T-cell (primary cell): ENCODE measurements at regions not wholly inside any gene's neighbourhood (a gene's known extent, or its start where the extent isn't known, plus 50 kb on each side); places are given as distances from the start of the nearest gene placed in this dataset.

Source experiments
- ATAC-seq, 4 experiments: fragments of 200-7000 bp in 3 of 4; fragments of 150-1000 bp in 1 of 4; cut with Tn5 transposase; replicated peaks in 1 of 4; 1 replicate in 3 of 4; 2 replicates in 1 of 4; pipeline ENCODE4 v1.10.0; 2021; ENCODE audit warnings: moderate library complexity in 3 of 4, mild to moderate bottlenecking in 2 of 4, moderate number of reproducible peaks in 1 of 4
- CTCF ChIA-PET, 2 donors: fragments of 300-600 bp; sonication (Branson Sonifier 250); formaldehyde crosslinking; loops; one replicate each; lab custom pipeline; 2022; ENCODE audit warnings: antibody characterized with exemption in 2 of 2; lab: Charles Lee
- POLR2A ChIA-PET, 2 donors: fragments of 300-600 bp; sonication (Branson Sonifier 250); formaldehyde crosslinking; loops; one replicate each; lab custom pipeline; 2022; ENCODE audit warnings: antibody characterized with exemption in 2 of 2; lab: Charles Lee
- DNase-seq, 35 experiments: peaks; one replicate each; pipeline versions ENCODE4 v3.0.0 to v3.0.0-alpha.2; 2013 to 2023
- H3K27ac ChIP-seq: one replicate; pipeline ENCODE4 v1.5.1; 2013; ENCODE audit warnings: low read length
- H3K27me3 ChIP-seq, 2 experiments: replicated peaks in 1 of 2; 1 replicate in 1 of 2; 2 replicates in 1 of 2; pipeline versions ENCODE4 v1.6.1 to v1.7.0; 2013; ENCODE audit warnings: low read length in 1 of 2, mixed read lengths in 1 of 2; ENCODE audit not compliant: control insufficient read depth in 2 of 2, insufficient read depth in 2 of 2; ENCODE audit errors: extremely low read depth in 1 of 2
- H3K36me3 ChIP-seq, 2 donors: 1 replicate in 1 of 2; 2 replicates in 1 of 2; pipeline versions ENCODE4 v1.6.1 to v1.7.0; 2013; ENCODE audit warnings: low read length in 1 of 2; ENCODE audit not compliant: control insufficient read depth in 2 of 2, insufficient read depth in 1 of 2; ENCODE audit errors: extremely low read depth in 1 of 2
- H3K4me1 ChIP-seq, 2 experiments: 1 replicate in 1 of 2; 2 replicates in 1 of 2; pipeline versions ENCODE4 v1.6.1 to v1.7.0; 2013; ENCODE audit warnings: low read length in 2 of 2, mixed read lengths in 1 of 2; ENCODE audit not compliant: insufficient read depth in 2 of 2, control insufficient read depth in 1 of 2; ENCODE audit errors: extremely low read depth in 1 of 2
- H3K4me3 ChIP-seq, 2 donors: 1 replicate in 1 of 2; 2 replicates in 1 of 2; pipeline versions ENCODE4 v1.5.1 to v1.7.0; 2013; ENCODE audit warnings: mild to moderate bottlenecking in 2 of 2, low read length in 1 of 2, moderate library complexity in 1 of 2; ENCODE audit not compliant: control insufficient read depth in 1 of 2; ENCODE audit errors: extremely low read depth in 1 of 2
- H3K9me3 ChIP-seq: 2 replicates; pipeline ENCODE4 v1.7.0; 2013
- H3K27ac Mint-ChIP-seq, 2 donors: one replicate each; pipeline ENCODE4 v1.8.0; 2020 to 2021; ENCODE audit warnings: mild to moderate bottlenecking in 2 of 2, mixed read lengths in 2 of 2
- H3K27me3 Mint-ChIP-seq, 2 donors: one replicate each; pipeline ENCODE4 v1.8.0; 2021 to 2022; ENCODE audit warnings: mixed read lengths in 2 of 2
- H3K36me3 Mint-ChIP-seq: one replicate; pipeline ENCODE4 v1.8.0; 2021; ENCODE audit warnings: mixed read lengths
- H3K4me1 Mint-ChIP-seq, 3 donors: one replicate each; pipeline ENCODE4 v1.8.0; 2020 to 2022; ENCODE audit warnings: mixed read lengths in 3 of 3, mild to moderate bottlenecking in 1 of 3
- H3K4me3 Mint-ChIP-seq, 3 donors: one replicate each; pipeline ENCODE4 v1.8.0; 2020 to 2022; ENCODE audit warnings: mild to moderate bottlenecking in 3 of 3, mixed read lengths in 3 of 3, moderate library complexity in 3 of 3
- H3K9me3 Mint-ChIP-seq, 3 donors: one replicate each; pipeline ENCODE4 v1.8.0; 2020 to 2022; ENCODE audit warnings: mixed read lengths in 3 of 3
- WGBS: methylation state at CpG from one replicate; pipeline ENCODE4 v1.1.5; 2013; ENCODE audit warnings: missing lambda C conversion rate; ENCODE audit not compliant: insufficient coverage; 5-methylcytosine and 5-hydroxymethylcytosine counted together

DNA sequence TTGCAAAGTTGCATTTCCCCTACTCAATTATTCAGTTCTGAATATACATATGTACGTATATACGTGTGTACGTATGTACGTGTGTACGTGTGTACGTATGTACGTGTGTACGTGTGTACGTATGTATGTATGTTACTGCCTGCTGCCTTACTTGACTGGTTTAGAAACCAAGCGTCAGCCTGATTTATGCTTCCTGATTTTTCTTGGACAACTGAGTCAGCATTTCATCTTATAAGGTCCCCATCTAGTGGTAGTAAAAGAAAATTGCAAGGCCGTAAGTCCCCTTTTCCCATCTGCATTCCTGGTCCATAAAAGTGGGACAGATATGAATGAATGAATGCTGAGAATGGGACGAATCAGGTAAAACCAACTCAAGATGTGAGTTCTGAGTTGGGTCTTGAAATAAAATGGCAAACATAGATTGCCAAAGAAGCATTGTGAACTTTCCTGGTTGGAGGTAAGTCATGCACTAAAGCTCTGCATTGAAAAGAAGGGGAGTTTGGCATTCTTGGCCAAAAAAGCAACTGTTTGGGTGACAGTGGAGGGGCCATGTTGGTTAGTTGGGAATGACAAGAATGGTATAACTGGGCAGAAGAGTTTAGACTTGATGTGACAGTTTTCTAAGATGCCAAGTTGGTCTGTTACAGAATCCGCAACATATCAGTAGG, 76.4 kb upstream of the DNAH14 start:
- ChIA-PET POLR2A (no interaction called here), CTCF (interaction anchor here (1.3 to 3.5 kb wide), 2 partner anchors 339 to 340 kb away, joined by 3 to 16 read pairs; no protein-coding TSS in a partner anchor)
- H3K9me3 ChIP-seq, result no peaks in the 10 kb centered on the region
- Mint-ChIP-seq H3K36me3 (no peaks in the 10 kb centered on the region), H3K27me3 (peaks cover 3 to 4% of the 10 kb centered on the region in 2 donors), H3K27ac (no peak overlapping the region), H3K9me3 (no peaks in the 10 kb centered on the region), H3K4me1 (no peaks in the 10 kb centered on the region), H3K4me3 (no peak overlapping the region)
- DNase-seq, result no peak
- H3K4me3 ChIP-seq, result no peak overlapping the region
- H3K36me3 ChIP-seq, result no peaks in the 10 kb centered on the region
- no peak for ATAC-seq
- peaks cover 0 to 16% of the 10 kb centered on the region in 2 experiments for H3K27me3 ChIP-seq
- H3K4me1 ChIP-seq, result no peaks in the 10 kb centered on the region
- 66% methylated on average over 7 of the region's 13 CpGs for WGBS
- no peak overlapping the region for H3K27ac ChIP-seq

DNA sequence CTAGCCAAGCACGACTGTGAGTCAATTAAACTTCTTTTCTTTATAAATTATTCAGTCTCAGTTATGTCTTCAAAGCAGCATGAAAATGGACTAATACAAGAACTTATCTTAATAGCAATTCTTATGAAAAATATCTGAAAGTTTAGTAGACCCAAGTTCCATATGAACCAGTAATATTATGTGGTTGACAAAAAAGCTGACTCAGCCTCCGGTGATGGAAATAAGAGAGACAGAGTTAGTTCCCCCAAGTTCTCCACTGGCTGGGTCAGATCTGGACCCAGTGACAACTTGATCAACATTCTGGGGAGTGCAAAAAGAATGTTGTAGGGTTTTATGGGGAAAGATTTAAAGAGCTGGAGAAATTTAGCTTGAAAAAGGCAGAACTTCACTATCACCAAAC, 72.5 kb upstream of the DNAH14 start:
- H3K36me3 Mint-ChIP-seq, result no peaks in the 10 kb centered on the region
- POLR2A ChIA-PET, result no interaction called here
- WGBS, result no CpG with 5 or more reads among the region's 2 CpGs

DNA sequence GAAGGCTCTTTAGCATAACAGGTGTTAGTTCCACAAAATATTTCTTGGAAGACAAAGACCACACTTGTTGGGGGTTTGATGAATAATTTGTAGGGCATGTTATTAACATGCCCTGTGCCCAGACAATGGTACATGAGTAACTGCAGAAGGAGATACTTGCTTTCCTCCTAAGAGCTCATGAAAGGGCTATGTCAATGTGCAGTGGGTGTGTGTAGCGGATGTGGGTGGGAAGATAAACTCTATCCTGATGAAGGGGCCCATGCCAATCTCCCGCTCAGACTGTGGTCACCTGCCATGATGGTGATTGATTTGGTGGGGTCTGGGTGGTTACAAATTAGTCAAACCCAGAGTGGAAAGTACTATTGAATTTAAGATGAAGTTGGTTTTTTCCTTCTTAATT, 69.8 kb upstream of the DNAH14 start:
- CTCF ChIA-PET, result no interaction called here
- 70% methylated on average over 2 of the region's 2 CpGs for WGBS

More for the DNA sequence above, 72.5 kb upstream of the DNAH14 start:
- H3K27me3 Mint-ChIP-seq, result peaks cover 5 to 7% of the 10 kb centered on the region in 2 donors
- CTCF ChIA-PET, result no interaction called here
- Histone ChIP-seq H3K9me3 (no peaks in the 10 kb centered on the region), H3K4me1 (no peaks in the 10 kb centered on the region), H3K36me3 (no peaks in the 10 kb centered on the region), H3K4me3 (no peak overlapping the region), H3K27me3 (peaks cover 0 to 8% of the 10 kb centered on the region in 2 experiments), H3K27ac (no peak overlapping the region)
- no peak for ATAC-seq
- no peak overlapping the region for H3K4me3 Mint-ChIP-seq
- no peak overlapping the region for H3K27ac Mint-ChIP-seq
- H3K9me3 Mint-ChIP-seq, result no peaks in the 10 kb centered on the region
- no peak for DNase-seq
- H3K4me1 Mint-ChIP-seq, result no peaks in the 10 kb centered on the region

DNA sequence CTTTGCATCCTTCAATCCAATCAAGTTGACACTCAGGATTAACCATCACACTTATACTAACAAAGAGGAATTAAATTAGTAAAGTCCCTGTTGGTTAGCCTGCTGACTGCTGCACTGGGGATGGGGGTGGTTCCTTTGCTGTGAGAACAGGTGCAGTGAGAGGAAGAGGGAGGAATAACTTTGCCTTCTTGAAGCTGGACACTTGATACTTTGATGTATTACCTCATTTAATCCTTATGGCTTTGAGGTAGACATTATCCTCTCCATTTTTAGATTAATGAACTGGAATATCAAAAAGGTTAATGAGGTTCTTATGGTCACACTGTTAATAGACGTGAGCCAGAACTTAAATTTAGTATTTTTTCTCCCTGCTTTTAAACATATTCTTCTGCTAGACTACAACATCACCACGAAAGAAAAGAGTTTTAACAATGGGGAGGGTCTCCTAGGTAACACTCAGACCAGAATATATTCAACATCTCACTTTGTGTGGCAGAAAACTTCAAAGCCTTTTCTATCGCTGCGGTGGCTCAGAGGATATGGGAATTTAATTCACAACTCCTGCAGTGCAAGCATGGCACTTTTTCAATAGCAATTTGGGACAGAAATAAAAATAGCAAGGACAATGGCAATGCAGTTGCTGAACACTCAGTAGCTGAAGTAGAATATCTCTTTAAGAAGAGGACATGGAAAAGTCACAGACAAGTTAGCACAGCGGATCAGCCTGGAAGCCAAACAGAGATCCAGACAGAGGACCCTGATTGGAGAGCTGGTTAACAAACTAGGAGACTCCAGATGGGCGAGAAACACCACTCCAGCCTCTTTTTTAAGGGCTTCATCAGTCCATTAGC, 68.8 kb upstream of the DNAH14 start:
- Mint-ChIP-seq H3K9me3 (peaks cover 0 to 4% (median 3%) of the 10 kb centered on the region in 3 donors), H3K27ac (no peak overlapping the region), H3K4me1 (no peaks in the 10 kb centered on the region), H3K27me3 (peaks cover 14 to 18% of the 10 kb centered on the region in 2 donors), H3K4me3 (no peak overlapping the region), H3K36me3 (no peaks in the 10 kb centered on the region)
- ATAC-seq, result no peak
- POLR2A ChIA-PET, result no interaction called here
- no peaks in the 10 kb centered on the region for H3K36me3 ChIP-seq
- peaks cover 0 to 8% of the 10 kb centered on the region in 2 experiments for H3K27me3 ChIP-seq
- no peaks in the 10 kb centered on the region for H3K9me3 ChIP-seq
- H3K4me3 ChIP-seq, result no peak overlapping the region
- DNase-seq, result no peak
- WGBS, result 100% methylated on average over 3 of the region's 6 CpGs
- H3K4me1 ChIP-seq, result no peaks in the 10 kb centered on the region
- CTCF ChIA-PET, result no interaction called here
- H3K27ac ChIP-seq, result no peak overlapping the region

More for the DNA sequence above, 69.8 kb upstream of the DNAH14 start:
- H3K36me3 Mint-ChIP-seq, result no peaks in the 10 kb centered on the region
- peaks cover 0 to 6% of the 10 kb centered on the region in 2 experiments for H3K27me3 ChIP-seq
- no peak overlapping the region for H3K27ac Mint-ChIP-seq
- no peak overlapping the region for H3K4me3 Mint-ChIP-seq
- H3K9me3 Mint-ChIP-seq, result no peaks in the 10 kb centered on the region
- POLR2A ChIA-PET, result no interaction called here
- H3K4me3 ChIP-seq, result no peak overlapping the region
- no peak overlapping the region for H3K27ac ChIP-seq
- H3K4me1 Mint-ChIP-seq, result no peaks in the 10 kb centered on the region
- H3K9me3 ChIP-seq, result no peaks in the 10 kb centered on the region
- DNase-seq, result no peak
- H3K4me1 ChIP-seq, result no peaks in the 10 kb centered on the region
- no peaks in the 10 kb centered on the region for H3K36me3 ChIP-seq
- no peak for ATAC-seq
- H3K27me3 Mint-ChIP-seq, result peaks cover 16 to 18% of the 10 kb centered on the region in 2 donors

DNA sequence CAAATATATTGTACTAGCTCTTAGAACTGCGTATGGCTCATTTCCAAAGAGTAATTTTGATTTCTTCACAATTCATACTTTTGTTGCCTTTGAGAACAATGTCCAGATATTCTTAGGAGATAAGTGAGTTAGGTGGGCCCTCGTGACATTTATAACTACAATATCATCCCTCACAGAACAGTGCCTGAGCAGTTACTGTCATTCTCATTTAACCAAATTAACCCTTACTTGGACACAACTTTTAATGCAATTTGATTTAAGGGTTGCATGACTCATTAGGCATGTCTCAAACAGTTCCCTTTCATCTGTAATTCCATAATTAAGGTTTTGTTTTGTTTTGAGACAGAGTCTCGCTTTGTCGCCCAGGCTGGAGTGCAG, 68.1 kb upstream of the DNAH14 start:
- H3K27ac Mint-ChIP-seq, result no peak overlapping the region
- CTCF ChIA-PET, result no interaction called here
- H3K4me1 Mint-ChIP-seq, result no peaks in the 10 kb centered on the region
- H3K9me3 Mint-ChIP-seq, result peaks cover 0 to 10% (median 5%) of the 10 kb centered on the region in 3 donors
- POLR2A ChIA-PET, result no interaction called here
- Histone ChIP-seq H3K4me3 (no peak overlapping the region), H3K27ac (no peak overlapping the region), H3K27me3 (peaks cover 0 to 8% of the 10 kb centered on the region in 2 experiments), H3K4me1 (no peaks in the 10 kb centered on the region), H3K9me3 (no peaks in the 10 kb centered on the region), H3K36me3 (no peaks in the 10 kb centered on the region)
- DNase-seq (no peak), ATAC-seq (no peak)
- H3K27me3 Mint-ChIP-seq, result peaks cover 14 to 18% of the 10 kb centered on the region in 2 donors
- no peak overlapping the region for H3K4me3 Mint-ChIP-seq
- H3K36me3 Mint-ChIP-seq, result no peaks in the 10 kb centered on the region
- no CpG with 5 or more reads among the region's 4 CpGs for WGBS

DNA sequence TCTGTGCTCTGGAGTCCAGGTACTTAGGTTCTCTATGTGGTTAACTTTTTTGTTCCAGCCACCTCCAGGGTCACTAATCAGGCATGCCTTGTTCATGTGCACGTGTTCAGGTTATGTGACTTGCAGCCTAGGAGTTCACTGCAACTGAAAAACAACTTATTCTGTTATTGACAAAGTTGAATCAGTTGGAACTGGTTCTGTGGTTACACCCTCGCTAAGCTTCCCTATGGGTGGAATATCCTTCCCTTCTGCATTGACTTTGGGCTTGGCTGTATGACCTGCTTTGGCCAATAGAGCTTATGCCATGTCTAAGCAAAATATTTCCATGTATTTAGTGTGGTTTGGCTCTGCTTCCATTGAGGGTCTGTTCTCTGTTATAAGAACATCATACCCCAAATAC, 66.0 kb upstream of the DNAH14 start:
- Histone ChIP-seq H3K27ac (no peak overlapping the region), H3K36me3 (no peaks in the 10 kb centered on the region), H3K27me3 (peaks cover 0 to 8% of the 10 kb centered on the region in 2 experiments), H3K9me3 (no peaks in the 10 kb centered on the region), H3K4me1 (no peaks in the 10 kb centered on the region), H3K4me3 (no peak overlapping the region)
- Mint-ChIP-seq H3K4me1 (no peaks in the 10 kb centered on the region), H3K4me3 (no peak overlapping the region), H3K9me3 (peaks cover 0 to 10% (median 5%) of the 10 kb centered on the region in 3 donors), H3K27ac (no peak overlapping the region), H3K36me3 (no peaks in the 10 kb centered on the region), H3K27me3 (peaks cover 14 to 21% of the 10 kb centered on the region in 2 donors)
- POLR2A ChIA-PET, result no interaction called here
- DNase-seq, result no peak
- no peak for ATAC-seq
- 86% methylated on average over 1 of the region's 2 CpGs for whole genome bisulfite sequencing
- CTCF ChIA-PET, result no interaction called here
